LNCAP (cell line): ENCODE measurements at regions not wholly inside any gene's neighbourhood (a gene's known extent, or its start where the extent isn't known, plus 50 kb on each side); places are given as distances from the start of the nearest gene placed in this dataset.

Experiments
- TF ChIP-seq, protein P1 (sequence below): fragments of 450-650 bp; IDR thresholded peaks from 2 replicates; pipeline ENCODE4 v1.5.1; 2017; ENCODE audit warnings: mild to moderate bottlenecking

- TF ChIP-seq, protein P1, sequence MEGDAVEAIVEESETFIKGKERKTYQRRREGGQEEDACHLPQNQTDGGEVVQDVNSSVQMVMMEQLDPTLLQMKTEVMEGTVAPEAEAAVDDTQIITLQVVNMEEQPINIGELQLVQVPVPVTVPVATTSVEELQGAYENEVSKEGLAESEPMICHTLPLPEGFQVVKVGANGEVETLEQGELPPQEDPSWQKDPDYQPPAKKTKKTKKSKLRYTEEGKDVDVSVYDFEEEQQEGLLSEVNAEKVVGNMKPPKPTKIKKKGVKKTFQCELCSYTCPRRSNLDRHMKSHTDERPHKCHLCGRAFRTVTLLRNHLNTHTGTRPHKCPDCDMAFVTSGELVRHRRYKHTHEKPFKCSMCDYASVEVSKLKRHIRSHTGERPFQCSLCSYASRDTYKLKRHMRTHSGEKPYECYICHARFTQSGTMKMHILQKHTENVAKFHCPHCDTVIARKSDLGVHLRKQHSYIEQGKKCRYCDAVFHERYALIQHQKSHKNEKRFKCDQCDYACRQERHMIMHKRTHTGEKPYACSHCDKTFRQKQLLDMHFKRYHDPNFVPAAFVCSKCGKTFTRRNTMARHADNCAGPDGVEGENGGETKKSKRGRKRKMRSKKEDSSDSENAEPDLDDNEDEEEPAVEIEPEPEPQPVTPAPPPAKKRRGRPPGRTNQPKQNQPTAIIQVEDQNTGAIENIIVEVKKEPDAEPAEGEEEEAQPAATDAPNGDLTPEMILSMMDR: no peak
These were observed 259.4 kb upstream of the DACH1 start for GRCh38 chr13:72126424-72126823.

DNA sequence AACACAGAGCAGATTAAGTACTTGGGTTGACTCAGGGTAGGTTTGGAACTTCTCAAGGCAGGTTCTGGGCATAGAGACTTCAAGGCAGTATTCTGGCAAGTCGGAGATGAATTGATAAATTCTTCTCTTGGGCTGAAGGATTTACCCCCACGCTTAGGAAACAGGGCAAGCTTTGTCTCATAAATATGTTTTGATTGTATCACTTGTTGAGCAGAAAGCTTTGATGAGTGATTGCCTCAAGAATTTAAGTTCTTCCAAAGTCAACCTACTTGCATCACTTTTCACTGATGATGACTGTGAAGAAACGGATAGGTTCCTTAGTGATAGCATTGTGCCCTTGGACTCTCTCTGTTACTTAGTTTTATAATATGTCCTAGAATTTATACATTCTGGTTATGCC, 258.6 kb upstream of the DACH1 start:
- TF ChIP-seq, protein P1: no peak

- TF ChIP-seq, protein P1: no peak
These were observed 255.8 kb upstream of the DACH1 start for GRCh38 chr13:72122661-72123255.

- TF ChIP-seq, protein P1: no peak
These were observed 254.5 kb upstream of the DACH1 start for GRCh38 chr13:72121466-72121865.

GRCh38 chr13:72120632-72121031, 253.6 kb upstream of the DACH1 start:
- TF ChIP-seq, protein P1: no peak

GRCh38 chr13:72113931-72114330, 246.9 kb upstream of the DACH1 start:
- TF ChIP-seq, protein P1: no peak

- TF ChIP-seq, protein P1: no peak
These were observed 246.1 kb upstream of the DACH1 start for GRCh38 chr13:72113076-72113475.

GRCh38 chr13:72112216-72112615, 245.2 kb upstream of the DACH1 start:
- TF ChIP-seq, protein P1: no peak
